Islet precursor cell (in vitro differentiated cells): ENCODE measurements at regions not wholly inside any gene's neighbourhood (a gene's known extent, or its start where the extent isn't known, plus 50 kb on each side); places are given as distances from the start of the nearest gene placed in this dataset.
"Not testable (repeated sequence)": the region's sequence is repeated elsewhere in the genome, so short reads cannot be mapped to it uniquely, and the experiment has no call there.

Experiments
- DNase-seq: peaks from one replicate; pipeline ENCODE4 v3.0.0-alpha.2; 2018

DNA sequence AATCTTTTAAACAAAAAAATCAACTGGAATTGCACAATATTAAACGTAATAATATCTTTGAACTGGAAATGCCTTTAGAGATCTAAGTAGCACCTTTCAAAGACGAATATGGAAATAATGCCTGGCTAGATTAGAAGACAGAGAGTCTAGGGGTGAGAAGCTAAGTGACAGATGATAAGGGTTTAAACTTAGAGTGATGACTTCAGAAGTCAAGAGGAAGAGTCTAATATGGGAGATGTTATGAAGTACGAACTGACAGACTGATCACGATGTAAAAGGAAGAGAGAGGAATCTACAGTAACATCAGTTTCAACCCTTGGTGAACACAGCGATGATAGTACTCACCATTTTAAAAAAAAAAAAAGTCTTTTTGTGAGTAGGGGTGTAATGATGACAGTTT lies 57.9 kb downstream of the HINT1 start:
- no peak for DNase-seq

DNA sequence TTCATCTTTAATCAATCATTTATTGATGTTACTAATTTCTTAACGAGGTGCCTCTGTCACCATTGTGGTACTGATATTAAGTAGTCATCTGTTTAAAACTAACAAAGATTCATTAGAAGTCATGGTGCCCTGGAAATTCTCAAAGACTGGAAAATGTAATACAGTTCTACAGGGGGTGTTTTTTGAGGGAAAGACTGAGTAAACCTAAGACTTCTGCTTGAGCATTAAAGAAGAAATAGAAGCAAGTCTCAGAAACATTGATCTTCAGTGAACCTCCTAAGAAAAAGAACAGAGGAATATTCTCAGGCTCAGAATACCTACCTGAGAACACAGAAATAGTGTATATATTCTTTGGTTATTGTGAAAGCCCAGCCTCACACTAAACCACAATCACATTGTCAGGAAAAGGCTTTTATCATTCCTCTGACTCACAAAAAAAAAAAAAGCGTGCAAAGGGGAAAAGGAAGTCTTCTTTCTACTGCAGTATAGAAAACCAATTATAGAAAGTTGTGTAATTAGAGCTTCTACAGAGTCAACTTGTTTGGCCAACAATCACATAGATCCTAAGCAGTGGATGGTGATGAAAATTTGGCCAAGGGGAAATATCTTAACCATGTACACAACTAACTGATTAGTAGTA lies 60.8 kb downstream of the HINT1 start:
- no peak for DNase-seq

DNA sequence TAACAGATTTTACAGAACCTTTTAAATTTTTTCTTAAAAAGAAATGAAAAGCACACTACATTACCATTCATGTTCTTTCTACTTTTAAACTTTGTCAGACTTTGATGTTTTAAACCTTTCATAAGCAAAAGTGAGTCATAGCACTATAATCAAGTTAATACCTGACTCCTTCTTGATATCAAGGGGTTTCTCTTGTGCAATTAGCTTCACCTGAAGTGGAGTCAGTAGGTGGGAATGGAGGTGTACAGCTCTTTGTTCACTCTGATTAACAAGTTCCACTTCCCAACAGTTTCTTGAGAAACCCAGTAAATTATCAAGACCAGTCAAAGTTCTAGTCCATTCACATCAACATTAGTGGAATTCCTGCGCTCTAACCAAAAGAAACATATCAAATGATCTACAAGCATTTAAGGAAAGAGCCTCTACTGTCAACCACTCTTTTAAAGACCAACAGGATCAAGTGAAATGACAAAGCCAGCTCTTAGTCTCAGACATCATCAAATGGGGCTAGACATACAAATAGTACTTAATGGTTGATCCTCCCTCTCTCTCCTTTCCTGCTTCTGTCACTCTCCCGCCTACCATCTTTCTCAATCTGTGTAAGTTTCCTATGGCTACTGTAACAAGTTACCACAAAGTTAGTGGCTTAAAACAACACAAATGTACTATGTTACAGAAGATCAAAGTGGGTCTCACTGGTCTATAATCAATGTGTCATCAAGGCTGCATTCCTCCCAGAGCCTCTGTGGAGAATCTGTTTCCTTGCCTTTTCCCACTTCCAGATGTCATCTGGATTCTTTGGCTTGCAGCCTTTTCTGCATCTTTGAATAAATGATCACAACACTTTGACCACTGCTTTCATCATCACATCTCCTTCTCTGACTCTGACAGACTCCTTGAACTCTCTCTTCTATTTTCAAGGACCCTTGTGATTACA lies 68.0 kb downstream of the HINT1 start:
- DNase-seq: no peak

DNA sequence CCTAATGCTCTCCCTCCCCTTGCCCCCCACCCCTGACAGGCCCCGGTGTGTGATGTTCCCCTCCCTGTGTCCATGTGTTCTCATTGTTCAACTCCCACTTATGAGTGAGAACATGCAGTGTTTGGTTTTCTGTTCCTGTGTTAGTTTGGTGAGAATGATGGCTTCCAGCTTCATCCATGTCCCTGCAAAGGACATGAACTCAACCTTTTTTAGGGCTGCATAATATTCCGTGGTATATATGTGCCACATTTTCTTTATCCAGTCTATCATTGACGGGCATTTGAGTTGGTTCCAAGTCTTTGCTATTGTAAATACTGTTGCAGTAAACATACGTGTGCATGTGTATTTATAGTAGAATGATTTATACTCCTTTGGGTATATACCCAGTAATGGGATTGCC lies 69.5 kb downstream of the HINT1 start:
- DNase-seq: not testable (repeated sequence)

DNA sequence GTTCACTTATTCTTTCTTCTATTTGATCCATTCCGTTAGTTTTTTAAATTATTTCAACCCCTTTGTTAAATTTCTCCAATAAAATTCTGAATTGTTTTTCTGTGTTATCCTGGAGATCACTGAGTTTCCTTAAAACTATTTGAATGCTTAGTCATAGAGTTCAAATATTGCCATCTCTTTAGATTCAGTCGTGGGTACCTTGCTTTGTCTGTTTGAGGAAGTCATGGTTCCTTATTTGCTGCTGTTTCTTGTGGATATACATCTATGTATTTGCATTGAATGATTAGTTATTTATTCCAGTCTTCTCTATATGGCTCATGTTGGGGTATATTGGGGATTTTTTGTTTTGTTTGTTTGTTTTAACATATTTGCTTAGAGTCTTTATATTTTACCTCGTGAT lies 80.6 kb downstream of the HINT1 start:
- no peak for DNase-seq

DNA sequence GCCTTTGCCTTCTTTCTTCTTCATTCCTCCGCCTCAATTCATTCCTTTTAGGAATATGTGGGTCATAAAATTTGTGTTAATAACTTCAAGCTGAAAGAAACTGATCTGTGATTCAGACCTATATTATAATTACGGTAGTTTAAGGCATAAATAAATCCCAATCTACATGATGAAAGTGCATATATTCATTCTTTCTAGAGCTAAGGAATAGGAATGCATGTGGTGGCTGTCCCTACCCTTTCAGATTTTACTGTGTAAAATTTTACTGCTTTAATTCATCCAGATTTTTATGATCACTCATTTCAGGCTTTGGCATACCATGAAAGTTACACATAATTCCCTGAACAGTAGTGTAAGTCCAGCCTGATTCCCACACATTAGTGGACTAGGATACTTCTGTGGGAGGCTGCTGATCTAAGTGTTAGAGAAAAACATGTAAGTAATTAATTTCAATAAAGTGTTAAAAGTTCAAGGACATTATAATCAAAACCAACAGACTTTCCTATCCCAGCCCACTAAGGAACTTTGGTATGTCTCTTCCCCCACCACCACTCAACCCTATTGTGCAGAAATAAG lies 83.1 kb downstream of the HINT1 start:
- no peak for DNase-seq

DNA sequence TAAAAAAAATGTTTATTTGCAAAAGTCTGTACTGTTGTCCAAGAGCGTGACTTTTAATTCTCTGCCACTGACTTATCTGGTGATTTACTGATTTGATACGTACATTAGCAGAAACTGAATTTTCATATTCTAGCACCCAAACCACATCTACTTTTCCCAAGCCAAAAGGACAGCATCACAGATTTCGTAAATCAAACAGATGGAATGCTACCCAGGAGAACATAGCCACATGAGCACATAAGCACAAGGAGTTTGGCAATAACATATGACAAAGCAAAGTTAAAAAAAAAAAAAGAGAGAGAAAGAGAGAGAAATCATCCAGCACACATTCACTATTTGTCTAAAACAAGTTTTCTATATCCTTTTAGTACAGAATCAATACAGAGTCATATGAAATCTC lies 83.7 kb downstream of the HINT1 start:
- DNase-seq: no peak

DNA sequence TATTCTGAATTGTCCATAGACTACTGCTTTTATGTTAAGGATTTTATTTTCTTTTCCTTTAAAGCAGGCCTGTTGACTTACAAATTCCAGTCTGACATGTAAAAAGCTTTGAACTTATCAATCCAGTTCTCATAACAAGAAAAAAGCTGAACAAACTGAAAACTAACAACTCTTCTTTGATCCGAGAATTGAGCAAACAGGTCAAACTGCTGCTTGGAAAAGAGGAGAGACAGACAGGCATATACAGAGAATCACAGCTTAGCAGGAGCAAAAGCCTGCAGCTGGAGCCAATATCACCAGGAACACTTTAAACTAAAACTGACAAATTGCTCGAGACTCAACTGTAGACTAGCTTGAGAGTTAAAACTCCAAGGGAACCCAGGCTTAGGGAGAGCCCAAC lies 85.8 kb downstream of the HINT1 start:
- DNase-seq: no peak

DNA sequence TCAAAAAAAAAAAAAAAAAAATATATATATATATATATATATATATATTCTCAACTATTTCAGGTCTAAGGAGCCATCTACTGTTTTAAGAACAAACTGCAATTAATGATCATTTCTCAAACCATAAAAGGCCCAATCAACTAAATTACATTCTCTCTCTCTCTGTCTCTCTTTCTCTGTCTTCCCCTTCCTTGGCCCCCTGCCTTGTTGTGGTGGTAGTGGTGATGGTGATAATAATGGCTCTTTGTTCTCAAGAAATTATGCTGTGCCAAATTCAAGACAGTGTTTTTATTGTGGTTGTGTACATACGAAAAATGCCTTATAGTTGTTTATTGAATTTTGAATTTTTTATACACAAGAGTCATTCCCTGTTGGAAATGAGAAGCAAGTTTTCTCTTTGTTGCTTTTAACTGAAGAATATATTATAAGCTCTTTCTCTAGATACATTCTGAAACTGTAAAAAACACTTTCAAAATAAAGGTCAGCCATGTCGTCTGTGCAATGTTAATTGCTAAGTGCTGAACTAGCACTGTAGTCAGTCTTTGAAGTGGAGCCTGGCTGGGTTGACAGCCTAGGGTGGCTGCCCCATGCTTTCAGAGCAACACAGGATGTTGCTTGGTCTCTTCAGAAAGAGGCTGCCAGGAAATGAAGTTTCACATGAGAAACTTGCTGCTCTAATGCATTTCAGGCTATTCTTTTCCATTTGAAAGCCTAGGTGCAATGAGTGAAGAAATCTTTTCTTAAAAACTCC lies 96.0 kb downstream of the HINT1 start:
- no peak for DNase-seq

DNA sequence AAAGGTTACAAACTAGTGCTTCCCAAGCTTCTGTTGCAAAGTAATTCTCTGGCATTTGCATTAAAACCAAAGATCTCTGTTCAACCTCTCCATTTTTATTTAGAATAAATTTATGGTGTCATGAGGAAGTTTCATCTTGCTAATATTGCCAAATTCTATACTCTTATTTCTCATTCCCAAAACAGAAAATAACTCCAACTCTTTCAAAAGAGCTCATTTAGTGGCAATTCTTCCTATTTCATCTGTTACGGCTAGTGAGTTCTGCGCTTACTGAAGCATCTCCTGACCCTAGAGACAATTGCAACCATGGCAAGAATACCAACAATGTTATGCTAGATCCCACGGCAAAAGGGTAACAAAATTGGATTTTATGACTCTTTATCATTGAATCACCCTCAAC lies 97.0 kb downstream of the HINT1 start:
- DNase-seq: no peak

DNA sequence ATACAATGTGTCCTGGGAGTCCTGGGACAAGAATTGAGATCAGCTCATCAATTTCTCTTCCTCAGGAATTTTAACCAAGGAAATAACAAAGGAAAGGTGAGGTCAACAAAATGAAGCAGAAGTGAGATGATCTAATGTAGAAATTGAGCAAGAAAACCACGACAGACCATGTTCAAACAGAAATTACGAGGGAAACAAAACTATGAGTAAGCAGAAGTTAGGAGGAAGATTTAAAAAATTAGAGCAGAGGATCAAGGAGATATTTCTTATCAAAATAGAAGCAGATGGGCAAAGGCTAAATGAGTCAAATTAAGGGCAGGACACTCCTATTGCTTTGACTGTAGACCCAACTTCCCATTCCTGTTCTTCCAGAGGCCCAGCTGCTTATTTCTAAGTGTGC lies 97.4 kb downstream of the HINT1 start:
- DNase-seq: no peak

DNA sequence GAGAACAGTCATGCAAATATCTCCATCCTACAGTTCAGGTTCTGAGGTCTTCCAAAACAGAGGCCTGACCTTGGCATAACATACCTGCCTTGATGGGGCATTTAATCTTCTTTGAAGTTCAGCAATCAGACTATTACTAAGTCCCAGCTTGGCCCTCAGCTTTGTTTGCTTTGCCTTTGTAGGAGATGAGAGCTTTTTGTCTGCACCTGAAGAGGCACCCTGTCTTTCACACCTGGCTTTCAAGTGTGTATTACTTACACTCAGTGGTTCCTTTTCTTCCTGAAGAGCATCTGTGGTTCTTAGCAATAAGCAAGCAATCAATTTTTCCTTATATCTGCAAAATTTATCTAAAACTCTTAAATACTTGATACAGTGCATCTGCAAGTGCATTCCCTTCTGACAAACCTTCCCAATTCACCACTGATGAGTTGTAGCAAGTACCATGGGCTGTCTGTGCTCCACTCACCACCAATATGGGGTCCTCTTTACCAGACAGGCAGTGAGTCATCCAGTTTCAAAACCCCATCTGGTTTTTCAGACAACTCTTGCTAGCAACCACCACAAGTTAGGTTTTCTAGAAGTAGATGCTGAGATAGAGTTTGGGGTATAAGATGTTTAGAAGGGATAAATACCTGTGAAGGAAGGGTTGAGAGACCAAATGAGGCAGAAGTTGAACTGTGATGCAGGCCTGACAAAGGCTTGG lies 100.2 kb downstream of the HINT1 start:
- DNase-seq: no peak

DNA sequence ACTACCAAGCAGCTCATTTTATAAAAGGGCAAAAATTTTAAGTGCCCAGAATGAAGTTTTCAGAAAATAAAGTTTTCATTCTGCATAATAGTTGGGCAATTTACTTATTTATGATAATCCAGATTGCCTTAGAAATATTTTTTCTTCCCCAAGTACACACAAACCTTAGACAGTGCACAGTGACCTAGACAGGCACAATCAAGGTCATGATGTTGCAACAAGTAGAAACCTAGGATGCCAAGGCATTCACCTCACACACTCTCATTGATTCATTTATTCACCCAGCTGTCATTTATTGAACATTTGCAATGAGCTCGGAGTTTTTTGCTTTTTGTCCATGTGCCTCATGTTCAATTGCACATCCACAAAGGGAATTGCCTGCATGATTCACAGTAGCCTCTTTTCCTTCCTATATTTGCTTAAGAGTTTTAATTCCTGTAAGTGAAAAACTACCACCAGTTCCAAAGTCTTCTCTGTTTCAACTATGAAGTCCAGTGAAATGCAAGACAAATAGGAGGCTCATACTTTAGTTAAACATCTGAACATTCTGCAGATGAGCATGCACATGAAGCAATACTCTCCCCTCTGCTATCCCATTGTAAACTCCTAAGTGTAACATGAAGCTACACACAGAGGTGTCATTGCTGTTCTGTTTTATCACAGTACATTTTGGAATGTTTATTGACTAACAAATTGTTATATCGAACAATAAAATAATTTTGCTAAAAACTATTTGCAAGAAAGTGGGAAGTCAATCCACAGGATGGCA lies 122.9 kb downstream of the HINT1 start:
- no peak for DNase-seq

DNA sequence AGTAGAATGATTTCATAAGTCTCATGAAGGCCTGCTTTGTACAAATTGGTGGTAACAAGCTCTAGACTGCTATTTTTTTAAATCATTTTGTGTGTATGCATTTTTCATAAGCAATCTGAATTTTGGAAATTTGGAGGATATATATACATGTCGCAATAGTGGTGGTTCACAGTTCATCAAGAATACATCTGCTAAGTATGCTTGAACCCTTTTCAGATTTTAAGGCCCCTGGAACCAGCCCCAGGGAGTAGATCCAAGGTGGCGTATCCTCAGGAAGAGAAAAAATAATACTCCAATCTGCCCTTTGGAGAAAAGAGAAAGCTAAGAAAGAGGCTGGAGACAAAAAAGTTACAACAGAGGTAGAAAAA lies 141.6 kb downstream of the HINT1 start:
- DNase-seq: no peak

DNA sequence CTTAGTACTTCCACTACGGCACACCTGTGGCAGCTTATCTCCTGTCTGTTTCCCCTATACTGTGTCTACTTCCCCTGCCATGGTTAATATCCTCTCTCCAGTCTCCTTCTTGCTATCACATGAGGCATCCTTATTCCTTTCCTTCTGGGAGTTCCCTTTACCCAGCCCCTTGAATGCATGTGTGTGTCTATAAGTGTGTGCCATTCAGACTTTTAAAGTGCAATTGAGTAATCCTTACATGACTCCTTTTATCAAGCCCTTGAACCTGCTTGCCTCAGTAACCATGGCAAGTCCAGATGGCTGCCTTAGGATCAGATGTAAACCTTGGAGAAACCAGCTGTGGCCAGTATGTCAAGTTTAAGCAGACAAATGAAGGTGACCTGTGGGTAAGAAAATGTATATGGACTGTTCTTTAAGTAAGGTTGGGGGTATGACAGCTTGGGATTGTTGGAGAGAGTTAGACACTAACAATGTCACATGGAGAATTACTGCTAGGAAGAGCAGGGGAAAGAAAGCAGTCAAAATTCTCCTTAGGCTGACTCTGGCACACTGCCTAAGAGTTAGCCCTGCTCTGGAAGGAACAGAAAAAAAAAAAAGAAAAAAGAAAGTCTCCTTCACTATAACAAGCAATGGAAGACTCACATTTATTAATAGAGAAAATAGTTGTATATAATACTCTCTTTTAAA lies 142.1 kb downstream of the HINT1 start:
- no peak for DNase-seq

DNA sequence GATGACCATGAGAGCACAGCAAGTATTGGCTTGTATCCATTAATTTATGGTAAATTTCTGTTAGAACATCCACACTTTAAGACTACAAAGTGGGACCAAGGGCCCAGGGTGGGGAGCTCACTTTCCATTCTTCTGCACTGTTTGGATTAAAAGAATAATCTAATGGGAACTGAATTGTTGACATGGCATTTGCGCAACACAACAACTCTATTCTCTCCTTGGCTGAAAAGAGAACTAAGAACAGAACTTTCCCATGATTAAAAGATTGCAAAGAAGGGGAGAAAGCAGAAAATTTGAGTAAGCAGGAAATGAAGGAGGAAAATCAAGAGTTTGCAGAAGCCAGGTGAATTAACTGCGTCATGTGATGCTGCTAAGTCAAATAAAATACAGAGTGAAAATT lies 143.4 kb downstream of the HINT1 start:
- no peak for DNase-seq

DNA sequence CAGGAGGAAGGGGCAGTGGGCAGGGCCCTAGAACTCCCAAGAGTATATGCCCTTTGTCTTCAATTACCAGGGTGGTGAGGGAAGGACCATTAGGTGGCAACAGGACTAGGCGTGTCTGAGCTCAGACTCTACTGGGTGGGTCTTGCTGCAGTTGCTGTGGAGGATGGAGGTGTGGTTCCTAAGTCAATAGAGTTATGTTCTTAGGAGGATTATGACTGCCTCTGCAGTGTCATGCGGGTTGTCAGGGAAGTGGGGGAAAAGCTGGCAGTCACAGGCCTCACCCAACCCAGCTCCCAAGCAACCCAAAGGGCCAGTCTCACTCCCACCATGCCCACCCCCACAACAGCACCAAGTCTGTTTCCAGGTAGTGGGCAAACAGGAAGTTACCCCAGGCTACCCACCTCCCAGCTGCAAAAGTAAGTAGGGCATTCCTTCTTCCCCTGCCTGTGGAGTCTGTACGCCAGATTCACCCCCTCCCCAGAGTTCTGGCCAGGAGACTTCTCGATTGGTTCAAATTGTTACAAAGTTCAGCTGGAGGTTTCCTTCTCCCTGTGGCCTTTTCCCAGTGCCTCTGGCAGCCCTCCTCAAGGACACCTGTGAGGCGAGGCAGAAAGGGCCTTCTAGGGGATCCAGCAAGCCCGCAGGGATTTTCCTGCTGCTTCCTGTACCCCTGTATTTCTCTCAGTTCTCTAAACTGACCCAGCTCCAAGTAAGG lies 145.3 kb downstream of the HINT1 start:
- DNase-seq: no peak

DNA sequence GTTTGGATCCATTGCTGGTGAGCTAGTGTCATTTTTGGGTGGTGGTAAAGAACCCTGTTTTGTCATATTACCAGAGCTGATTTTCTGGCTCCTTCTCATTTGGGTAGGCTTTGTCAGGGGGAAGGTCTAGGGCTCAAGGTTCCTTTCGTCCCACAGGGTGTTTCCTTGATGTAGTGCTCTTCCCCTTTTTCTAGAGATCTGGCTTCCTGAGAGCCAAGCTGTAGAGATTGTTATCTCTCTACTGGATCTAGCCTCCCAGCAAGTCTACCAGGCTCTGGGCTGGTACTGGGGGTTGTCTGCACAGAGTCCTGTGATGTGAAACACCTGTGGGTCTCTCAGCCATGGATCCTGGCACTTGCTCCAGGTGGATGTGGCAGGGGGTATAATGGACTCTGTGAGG lies 145.9 kb downstream of the HINT1 start:
- no peak for DNase-seq

DNA sequence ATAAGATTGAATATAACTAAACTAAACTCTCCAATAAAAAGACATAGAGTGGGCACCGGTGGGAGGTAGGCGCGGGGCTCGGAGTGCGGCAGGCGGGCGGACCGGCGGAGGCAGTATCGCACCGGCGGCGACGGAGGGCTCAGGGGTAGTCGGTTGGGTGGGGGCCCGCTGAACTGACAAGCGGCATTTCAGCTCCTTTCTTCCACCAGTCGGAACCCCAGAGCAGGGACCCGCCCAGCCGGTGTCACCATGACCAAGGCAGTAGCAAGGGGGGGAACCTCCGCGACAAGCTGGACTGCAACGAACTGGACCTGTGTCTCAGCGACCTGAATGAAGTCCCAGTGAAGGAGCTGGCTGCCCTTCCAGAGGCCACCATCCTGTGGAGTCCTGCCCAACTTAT lies 156.7 kb downstream of the HINT1 start:
- DNase-seq: no peak

DNA sequence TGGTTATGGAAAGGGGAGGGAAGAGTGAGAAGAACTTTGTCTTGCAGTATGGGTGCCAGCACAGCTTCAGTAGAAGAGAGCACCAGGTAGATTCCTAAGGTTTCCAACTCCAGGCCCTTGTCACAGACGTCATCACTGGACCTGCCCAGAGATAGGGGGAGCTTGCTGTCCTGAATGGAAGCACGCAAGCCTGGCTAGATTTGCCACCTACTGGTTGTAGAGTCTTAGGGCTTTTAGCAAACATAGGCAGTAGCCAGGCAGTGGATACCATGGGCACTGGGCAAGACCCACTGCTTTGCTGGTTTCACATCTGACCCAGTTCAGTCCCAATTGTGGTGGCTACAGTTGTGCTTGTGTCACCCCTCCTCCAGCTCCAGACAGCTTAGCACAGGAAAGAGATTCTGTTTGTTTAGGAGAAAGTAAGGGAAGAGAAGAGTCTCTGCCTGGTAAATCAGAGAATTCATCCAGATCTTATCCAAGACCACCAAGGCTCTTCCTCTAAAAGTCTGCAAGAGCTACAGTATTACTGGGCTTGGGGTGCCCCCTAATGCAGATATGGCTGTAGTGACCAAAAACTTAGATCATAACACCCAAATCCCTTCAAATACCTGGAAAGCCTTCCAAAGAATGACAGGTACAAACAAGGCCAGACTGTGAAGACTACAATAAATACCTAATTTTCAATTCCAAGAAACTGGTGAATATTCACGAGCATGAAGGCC lies 158.9 kb downstream of the HINT1 start:
- DNase-seq: no peak
